Activated CD8-positive, alpha-beta memory T cell treated with anti-CD3 and anti-CD28 coated beads for 36 hours (primary cell): ENCODE measurements at regions not wholly inside any gene's neighbourhood (a gene's known extent, or its start where the extent isn't known, plus 50 kb on each side); places are given as distances from the start of the nearest gene placed in this dataset.

ENCODE experiments used
- CTCF ChIA-PET: fragments of 350-600 bp; sonication (Branson Sonifier 250); formaldehyde crosslinking; loops from one replicate; lab custom pipeline; 2021; ENCODE audit warnings: antibody characterized with exemption; lab: Charles Lee
- POLR2A ChIA-PET: fragments of 350-600 bp; sonication (Branson Sonifier 250); formaldehyde crosslinking; loops from one replicate; lab custom pipeline; 2021; ENCODE audit warnings: antibody characterized with exemption; lab: Charles Lee

- ChIA-PET CTCF (no interaction called here), POLR2A (no interaction called here)
These were observed 98.5 kb upstream of the CTTNBP2 start for GRCh38 chr7:117971556-117972244.

- POLR2A ChIA-PET, result no interaction called here
- CTCF ChIA-PET, result no interaction called here
These were observed 99.4 kb upstream of the CTTNBP2 start for GRCh38 chr7:117972606-117973005.

DNA sequence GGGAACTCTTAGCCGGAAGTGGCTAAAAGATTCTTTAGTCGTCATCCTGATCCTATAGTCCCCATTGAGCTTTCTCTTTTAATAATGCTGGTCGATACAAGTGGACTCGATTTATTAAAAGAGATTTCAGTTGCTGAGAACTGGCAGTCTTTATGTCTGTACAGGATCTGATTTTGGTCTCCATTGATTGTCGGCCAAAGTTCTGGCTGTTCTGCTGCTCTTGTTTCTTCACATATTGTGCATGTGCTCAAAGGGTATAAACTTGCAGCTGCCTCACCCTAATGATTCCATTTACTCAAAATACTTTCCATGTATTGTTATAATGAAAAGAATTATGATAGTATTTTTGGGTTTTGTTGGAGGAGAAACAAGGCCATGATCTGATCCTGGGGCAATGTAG lies 100.7 kb upstream of the CTTNBP2 start:
- ChIA-PET POLR2A (no interaction called here), CTCF (no interaction called here)

DNA sequence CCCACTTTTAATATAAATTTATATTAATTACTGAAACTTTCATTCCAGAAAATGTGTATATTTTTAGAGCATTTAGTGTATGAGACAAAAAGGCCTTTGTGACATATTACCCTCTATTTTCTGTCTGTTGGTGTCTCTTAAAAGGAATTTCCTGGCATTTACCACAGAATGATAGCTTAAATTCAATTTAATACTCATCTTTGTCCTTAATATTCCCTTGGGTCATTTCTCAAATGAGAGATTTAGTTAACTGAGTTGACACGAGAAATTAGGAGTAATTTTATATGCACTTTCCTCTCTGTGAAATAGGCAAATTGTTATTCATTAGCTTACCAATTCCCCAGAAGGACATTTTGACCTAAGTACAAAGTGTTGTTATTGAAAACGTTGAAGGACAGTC lies 101.7 kb upstream of the CTTNBP2 start:
- POLR2A ChIA-PET, result no interaction called here
- CTCF ChIA-PET, result no interaction called here

GRCh38 chr7:117975476-117975875 lies 102.2 kb upstream of the CTTNBP2 start:
- POLR2A ChIA-PET, result no interaction called here
- CTCF ChIA-PET, result no interaction called here

DNA sequence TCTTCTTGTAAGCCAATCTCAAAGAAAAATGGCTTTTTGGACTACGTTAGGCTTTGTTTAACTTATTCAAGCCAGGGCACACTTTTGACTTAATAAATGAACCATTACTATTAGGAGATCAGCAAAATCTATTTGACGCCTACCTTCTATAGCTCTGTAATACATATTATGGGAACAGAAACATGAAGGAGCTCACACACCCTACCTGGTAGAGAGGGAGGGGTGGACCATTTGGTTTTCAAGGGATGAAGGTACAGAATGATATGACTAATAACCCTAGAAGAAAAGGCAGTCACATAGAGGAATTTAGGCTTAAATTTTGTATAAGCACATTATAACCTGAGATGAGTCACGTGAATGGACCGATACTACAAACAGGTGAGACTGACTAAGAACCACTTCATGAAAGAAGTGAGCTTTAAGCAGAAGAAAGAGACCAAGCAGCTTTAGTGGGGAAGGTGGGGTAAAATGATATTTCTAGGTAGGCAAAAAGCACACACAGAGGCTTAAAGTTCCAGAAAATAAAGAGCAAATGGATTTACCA lies 106.8 kb upstream of the CTTNBP2 start:
- POLR2A ChIA-PET, result no interaction called here
- CTCF ChIA-PET, result no interaction called here

- ChIA-PET CTCF (no interaction called here), POLR2A (no interaction called here)
These were observed 109.1 kb upstream of the CTTNBP2 start for GRCh38 chr7:117982071-117983055.

- POLR2A ChIA-PET, result no interaction called here
- CTCF ChIA-PET, result interaction anchor here (1.5 kb wide), 1 partner anchor 10 kb away, joined by 3 read pairs; no protein-coding TSS in a partner anchor
These were observed 113.5 kb upstream of the CTTNBP2 start for GRCh38 chr7:117986645-117987269.

GRCh38 chr7:117990834-117991233 lies 117.6 kb upstream of the CTTNBP2 start:
- ChIA-PET POLR2A (no interaction called here), CTCF (no interaction called here)

DNA sequence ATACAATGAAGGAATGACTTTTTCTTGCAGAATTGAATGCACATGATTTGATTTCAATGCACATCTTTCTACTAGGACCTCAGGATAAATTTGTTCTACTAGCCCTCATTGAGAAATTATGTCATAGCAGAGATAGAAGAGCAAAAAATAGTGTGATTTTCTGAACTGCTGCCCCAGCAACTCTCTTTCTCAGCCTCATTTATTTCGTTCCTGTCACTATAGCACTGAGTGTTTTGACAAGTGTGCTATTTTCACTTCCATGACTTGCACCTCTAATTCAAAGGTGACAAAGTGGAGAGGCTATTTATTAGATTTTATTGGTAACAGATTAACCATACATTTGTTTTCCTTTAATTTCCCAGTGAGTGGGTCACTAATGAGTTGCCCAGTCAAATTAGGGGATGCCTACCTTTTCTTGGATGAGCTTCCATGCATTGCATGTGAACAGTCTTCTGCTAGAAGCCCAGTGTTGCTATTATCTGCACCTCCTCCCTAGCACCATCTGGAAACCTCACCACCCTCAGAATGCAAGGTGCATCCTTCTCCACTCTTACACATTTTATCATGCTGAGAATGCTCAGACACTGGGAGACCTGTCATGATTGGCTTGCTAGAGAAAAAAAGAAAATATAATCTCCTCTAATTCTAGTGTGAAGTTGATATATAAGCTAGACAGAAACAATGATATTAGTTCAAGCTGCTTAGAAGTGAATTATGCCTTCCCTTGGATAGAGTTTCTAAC lies 119.6 kb upstream of the CTTNBP2 start:
- CTCF ChIA-PET, result no interaction called here
- POLR2A ChIA-PET, result no interaction called here

GRCh38 chr7:117993377-117994003 lies 120.2 kb upstream of the CTTNBP2 start:
- ChIA-PET CTCF (no interaction called here), POLR2A (no interaction called here)

GRCh38 chr7:117995850-117996650 lies 122.8 kb upstream of the CTTNBP2 start:
- POLR2A ChIA-PET, result no interaction called here

GRCh38 chr7:117997862-117998825 lies 124.9 kb upstream of the CTTNBP2 start:
- CTCF ChIA-PET, result no interaction called here
- POLR2A ChIA-PET, result no interaction called here

More at GRCh38 chr7:117995850-117996650, 122.8 kb upstream of the CTTNBP2 start:
- CTCF ChIA-PET, result interaction anchor here (1.1 kb wide), 1 partner anchor 9 kb away, joined by 3 read pairs; no protein-coding TSS in a partner anchor

DNA sequence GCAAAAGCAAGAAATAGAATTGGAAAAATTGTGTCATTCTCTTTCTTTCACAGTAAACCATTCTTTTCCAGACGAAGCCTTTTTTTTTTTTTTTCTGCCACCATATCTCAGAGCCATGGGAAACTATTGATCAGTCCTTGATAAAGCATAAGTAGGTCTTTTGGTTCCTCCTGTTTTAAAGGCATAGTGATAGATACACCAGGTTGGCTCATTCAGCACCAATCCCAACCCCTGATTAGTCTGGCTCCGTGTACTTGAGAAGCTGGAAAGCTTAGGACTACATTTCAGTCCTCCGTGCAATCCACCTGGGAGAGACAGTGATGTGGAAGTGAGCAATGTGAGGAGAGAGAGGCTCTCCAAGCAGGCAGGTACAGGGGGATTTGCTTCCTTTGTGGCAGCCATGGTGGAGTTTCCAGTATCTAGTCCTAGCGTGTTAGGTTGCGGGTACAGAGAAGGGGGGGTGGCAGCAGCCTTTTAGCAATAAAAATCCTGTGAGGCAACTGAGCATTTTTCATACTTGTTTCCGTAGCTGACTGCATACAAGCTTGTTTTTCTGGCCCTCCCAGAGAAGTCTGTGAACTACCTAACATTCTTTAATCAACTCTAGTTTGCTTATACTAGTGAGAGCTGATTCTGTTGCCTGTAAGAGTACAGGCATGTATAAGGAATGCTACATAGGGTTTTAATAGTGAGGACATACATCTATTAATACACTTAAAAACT lies 127.4 kb upstream of the CTTNBP2 start:
- POLR2A ChIA-PET, result no interaction called here
- CTCF ChIA-PET, result interaction anchor here (0.6 kb wide), 1 partner anchor 155 kb away, joined by 3 read pairs; no protein-coding TSS in a partner anchor

- CTCF ChIA-PET, result no interaction called here
- POLR2A ChIA-PET, result no interaction called here
These were observed 130.2 kb upstream of the CTTNBP2 start for GRCh38 chr7:118003476-118003875.

DNA sequence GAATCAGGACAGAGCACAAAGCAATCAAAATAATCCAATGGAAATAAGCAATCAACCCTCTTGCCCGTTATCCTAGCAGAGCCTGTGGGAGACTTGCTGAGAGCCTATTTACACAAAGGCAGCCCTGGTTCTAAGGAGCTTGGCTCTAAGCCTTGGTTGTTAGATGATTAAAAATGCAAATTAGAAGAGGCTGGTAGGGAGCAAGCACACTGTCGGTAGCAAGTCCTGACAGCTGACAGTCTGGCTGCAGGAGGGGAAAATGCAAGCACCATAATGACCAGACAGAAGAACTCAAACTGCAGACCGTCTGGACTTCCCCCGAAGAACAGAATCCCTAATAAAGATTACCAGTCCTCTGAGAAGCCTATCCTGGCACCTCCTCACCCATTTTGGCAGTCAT lies 131.8 kb upstream of the CTTNBP2 start:
- ChIA-PET POLR2A (no interaction called here), CTCF (no interaction called here)
